ENCODE measurements at regions not wholly inside any gene's neighbourhood (a gene's known extent, or its start where the extent isn't known, plus 50 kb on each side); places are given as distances from the start of the nearest gene placed in this dataset.
"Not testable (repeated sequence)": the region's sequence is repeated elsewhere in the genome, so short reads cannot be mapped to it uniquely, and the experiment has no call there.

DNA sequence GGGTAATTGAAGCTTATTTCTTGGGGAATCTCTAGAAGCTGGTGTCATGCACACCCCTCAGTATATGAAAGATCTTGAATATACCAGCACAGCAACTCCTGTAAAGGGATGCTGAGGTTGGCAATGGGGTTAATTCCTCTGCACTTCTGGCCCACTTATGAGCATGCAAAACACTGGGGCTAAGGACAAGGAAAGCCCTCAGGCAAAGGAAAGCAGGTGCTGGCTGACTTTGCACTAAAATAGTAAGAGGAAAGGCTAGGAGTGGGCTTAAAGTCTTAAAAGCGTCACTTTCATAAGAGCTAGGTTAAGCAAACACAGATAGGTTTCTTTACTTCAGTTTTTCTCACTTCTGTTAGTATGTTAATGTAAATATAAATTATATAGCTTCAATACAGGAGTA, 572.6 kb upstream of the LUZP2 start:
- no peak for DNase-seq (ENCODE audit: extremely low read depth, insufficient read length)
- TF ChIP-seq, protein P1, sequence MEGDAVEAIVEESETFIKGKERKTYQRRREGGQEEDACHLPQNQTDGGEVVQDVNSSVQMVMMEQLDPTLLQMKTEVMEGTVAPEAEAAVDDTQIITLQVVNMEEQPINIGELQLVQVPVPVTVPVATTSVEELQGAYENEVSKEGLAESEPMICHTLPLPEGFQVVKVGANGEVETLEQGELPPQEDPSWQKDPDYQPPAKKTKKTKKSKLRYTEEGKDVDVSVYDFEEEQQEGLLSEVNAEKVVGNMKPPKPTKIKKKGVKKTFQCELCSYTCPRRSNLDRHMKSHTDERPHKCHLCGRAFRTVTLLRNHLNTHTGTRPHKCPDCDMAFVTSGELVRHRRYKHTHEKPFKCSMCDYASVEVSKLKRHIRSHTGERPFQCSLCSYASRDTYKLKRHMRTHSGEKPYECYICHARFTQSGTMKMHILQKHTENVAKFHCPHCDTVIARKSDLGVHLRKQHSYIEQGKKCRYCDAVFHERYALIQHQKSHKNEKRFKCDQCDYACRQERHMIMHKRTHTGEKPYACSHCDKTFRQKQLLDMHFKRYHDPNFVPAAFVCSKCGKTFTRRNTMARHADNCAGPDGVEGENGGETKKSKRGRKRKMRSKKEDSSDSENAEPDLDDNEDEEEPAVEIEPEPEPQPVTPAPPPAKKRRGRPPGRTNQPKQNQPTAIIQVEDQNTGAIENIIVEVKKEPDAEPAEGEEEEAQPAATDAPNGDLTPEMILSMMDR (IDR thresholded peaks at IDR 0.05; ENCODE audit: insufficient read depth, low read length, poor library complexity, severe bottlenecking): no peak
- Histone ChIP-seq H3K27me3 (replicated peaks; ENCODE audit: control insufficient read depth, insufficient read depth, low read length) (no peaks in the 10 kb centered on the region), H3K4me3 (replicated peaks; ENCODE audit: low read depth, low read length) (no peak overlapping the region), H3K36me3 (ENCODE audit: control insufficient read depth, insufficient read depth, low read length) (no peaks in the 10 kb centered on the region)

DNA sequence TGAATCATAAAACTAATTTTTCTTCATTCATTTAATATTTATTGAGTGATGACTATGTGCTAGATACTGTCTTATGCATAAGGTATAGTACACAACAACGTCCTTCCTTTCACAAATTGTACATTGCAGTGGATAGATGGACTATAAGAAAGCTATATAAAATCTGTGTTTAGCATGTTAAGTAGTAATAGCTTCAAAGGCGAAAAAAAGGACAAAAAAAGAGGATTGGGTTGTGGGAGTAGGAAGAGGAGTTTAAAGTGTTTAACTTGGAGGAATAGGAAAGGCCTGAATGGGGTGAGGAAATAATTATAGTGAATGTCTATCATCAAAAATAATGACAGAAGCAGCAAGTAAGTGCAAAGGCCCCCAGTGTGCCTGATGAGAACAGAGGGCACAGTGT, 565.4 kb upstream of the LUZP2 start:
- no peak overlapping the region for H3K4me3 ChIP-seq (replicated peaks; ENCODE audit: low read depth, low read length)
- H3K27me3 ChIP-seq (replicated peaks; ENCODE audit: control insufficient read depth, insufficient read depth, low read length): no peaks in the 10 kb centered on the region
- TF ChIP-seq, protein P1 (IDR thresholded peaks at IDR 0.05; ENCODE audit: insufficient read depth, low read length, poor library complexity, severe bottlenecking): no peak
- DNase-seq (ENCODE audit: extremely low read depth, insufficient read length): no peak
- H3K36me3 ChIP-seq (ENCODE audit: control insufficient read depth, insufficient read depth, low read length): no peaks in the 10 kb centered on the region

DNA sequence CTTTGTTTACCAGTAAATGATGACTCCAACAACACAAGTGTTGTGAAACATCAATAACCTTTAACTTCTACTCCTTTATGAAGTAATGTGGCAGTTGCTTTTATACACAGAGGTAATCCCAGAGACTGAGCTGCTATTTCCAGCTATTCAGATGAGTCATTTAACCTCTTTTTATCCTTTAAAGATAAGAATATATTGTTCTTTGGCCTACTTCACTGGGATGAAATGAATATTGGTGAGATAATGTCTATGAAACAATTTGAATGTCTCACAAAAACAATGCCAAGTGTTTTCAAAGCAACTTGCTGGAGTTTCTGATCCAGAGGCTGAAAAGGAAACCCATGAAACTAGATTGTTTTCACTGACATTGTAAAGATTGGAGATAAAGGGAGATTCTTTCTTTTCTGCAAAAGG, 564.4 kb upstream of the LUZP2 start:
- Histone ChIP-seq H3K36me3 (ENCODE audit: control insufficient read depth, insufficient read depth, low read length) (no peaks in the 10 kb centered on the region), H3K27me3 (replicated peaks; ENCODE audit: control insufficient read depth, insufficient read depth, low read length) (no peaks in the 10 kb centered on the region), H3K4me3 (replicated peaks; ENCODE audit: low read depth, low read length) (no peak overlapping the region)
- TF ChIP-seq, protein P1 (IDR thresholded peaks at IDR 0.05; ENCODE audit: insufficient read depth, low read length, poor library complexity, severe bottlenecking): no peak
- DNase-seq (ENCODE audit: extremely low read depth, insufficient read length): no peak

DNA sequence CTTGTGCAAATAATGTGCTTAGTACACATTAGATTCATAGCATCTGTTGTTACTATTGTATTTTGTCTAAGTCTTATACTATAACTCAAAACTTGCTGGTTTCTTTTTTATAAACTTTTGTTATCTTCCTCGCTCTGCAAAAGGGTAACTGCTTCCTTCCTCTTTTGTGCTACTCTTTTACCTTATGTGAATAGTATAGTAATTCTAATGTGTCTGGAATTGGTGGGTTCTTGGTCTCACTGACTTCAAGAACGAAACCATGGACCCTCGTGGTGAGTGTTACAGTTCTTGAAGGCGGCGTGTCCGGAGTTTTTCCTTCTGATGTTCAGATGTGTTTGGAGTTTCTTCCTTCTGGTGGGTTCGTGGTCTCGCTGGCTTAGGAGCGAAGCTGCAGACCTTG, 563.1 kb upstream of the LUZP2 start:
- DNase-seq (ENCODE audit: extremely low read depth, insufficient read length): no peak
- TF ChIP-seq, protein P1 (IDR thresholded peaks at IDR 0.05; ENCODE audit: insufficient read depth, low read length, poor library complexity, severe bottlenecking): no peak
- Histone ChIP-seq H3K27me3 (replicated peaks; ENCODE audit: control insufficient read depth, insufficient read depth, low read length) (no peaks in the 10 kb centered on the region), H3K4me3 (replicated peaks; ENCODE audit: low read depth, low read length) (no peak overlapping the region), H3K36me3 (ENCODE audit: control insufficient read depth, insufficient read depth, low read length) (no peaks in the 10 kb centered on the region)

DNA sequence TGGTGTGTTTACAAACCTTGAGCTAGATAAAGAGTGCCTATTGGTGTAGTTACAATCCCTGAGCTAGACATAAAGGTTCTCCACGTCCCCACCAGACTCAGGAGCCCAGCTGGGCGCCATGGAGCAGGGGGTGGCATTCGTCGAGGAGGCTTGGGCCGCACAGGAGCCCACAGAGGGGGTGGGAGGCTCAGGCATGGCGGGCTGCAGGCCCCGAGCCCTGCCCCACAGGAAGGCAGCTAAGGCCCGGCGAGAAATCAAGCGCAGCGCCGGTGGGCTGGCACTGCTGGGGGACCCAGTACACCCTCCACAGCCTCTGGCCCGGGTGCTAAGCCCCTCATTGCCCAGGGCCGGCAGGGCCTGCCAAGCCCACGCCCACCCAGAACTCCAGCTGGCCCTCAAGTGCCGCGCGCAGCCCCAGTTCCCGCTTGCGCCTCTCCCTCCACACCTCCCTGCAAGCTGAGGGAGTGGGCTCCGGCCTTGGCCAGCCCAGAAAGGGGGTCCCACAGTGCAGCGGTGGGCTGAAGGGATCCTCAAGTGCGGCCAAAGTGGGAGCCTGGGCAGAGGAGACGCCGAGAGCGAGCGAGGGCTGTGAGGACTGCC, 562.1 kb upstream of the LUZP2 start:
- not testable (repeated sequence) for DNase-seq (ENCODE audit: extremely low read depth, insufficient read length); H3K36me3 ChIP-seq (ENCODE audit: control insufficient read depth, insufficient read depth, low read length); H3K27me3 ChIP-seq (replicated peaks; ENCODE audit: control insufficient read depth, insufficient read depth, low read length); H3K4me3 ChIP-seq (replicated peaks; ENCODE audit: low read depth, low read length)

DNA sequence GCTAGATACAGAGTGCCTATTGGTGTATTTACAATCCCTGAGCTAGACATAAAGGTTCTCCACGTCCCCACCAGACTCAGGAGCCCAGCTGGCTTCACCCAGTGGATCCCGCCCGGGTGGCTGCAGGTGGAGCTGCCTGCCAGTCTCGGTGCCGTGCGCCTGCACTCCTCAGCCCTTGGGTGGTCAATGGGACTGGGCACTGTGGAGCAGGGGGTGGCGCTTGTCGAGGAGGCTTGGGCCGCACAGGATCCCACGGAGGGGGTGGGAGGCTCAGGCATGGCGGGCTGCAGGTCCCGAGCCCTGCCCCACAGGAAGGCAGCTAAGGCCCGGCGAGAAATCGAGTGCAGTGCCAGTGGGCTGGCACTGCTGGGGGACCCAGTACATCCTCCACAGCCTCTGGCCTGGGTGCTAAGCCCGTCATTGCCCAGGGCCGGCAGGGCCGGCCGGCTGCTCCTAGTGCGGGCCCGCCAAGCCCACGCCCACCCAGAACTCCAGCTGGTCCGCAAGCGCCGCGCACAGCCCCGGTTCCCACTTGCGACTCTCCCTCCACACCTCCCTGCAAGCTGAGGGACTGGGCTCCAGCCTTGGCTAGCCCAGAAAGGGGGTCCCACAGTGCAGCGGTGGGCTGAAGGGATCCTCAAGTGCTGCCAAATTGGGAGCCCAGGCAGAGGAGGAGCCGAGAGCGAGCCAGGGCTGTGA, 554.6 kb upstream of the LUZP2 start:
- not testable (repeated sequence) for H3K36me3 ChIP-seq (ENCODE audit: control insufficient read depth, insufficient read depth, low read length); H3K27me3 ChIP-seq (replicated peaks; ENCODE audit: control insufficient read depth, insufficient read depth, low read length); DNase-seq (ENCODE audit: extremely low read depth, insufficient read length); H3K4me3 ChIP-seq (replicated peaks; ENCODE audit: low read depth, low read length)

Measured in GM06990 (cell line).